ENCODE measurements at regions not wholly inside any gene's neighbourhood (a gene's known extent, or its start where the extent isn't known, plus 50 kb on each side); places are given as distances from the start of the nearest gene placed in this dataset.

GRCh38 chr18:25805939-25806338, 284.5 kb downstream of the SS18 start:
- no peak for DNase-seq

GRCh38 chr18:25805323-25805722, 285.1 kb downstream of the SS18 start:
- DNase-seq = peak; percentile 34

GRCh38 chr18:25799231-25799630, 291.2 kb downstream of the SS18 start:
- no peak for DNase-seq

DNA sequence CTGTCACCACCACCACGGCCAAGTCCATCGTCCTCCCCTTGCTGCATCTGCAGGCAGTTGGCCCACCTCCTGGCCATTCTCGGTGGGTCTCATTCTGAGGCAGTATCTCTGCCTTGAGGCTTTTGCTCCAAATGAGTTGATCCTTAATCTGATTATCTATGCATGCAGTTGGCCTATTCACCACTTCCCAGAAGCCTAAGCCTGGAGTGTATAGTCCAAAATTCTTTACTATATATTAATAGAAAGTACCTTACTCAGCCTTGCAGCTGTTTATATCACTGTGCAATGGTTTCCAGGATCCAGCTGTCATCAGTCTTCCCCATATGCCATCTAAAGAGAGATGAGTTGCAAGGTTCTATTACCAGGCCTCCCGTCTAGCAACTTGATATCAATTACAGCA, 292.4 kb downstream of the SS18 start:
- DNase-seq = no peak

GRCh38 chr18:25795213-25795612, 295.2 kb downstream of the SS18 start:
- DNase-seq = no peak

DNA sequence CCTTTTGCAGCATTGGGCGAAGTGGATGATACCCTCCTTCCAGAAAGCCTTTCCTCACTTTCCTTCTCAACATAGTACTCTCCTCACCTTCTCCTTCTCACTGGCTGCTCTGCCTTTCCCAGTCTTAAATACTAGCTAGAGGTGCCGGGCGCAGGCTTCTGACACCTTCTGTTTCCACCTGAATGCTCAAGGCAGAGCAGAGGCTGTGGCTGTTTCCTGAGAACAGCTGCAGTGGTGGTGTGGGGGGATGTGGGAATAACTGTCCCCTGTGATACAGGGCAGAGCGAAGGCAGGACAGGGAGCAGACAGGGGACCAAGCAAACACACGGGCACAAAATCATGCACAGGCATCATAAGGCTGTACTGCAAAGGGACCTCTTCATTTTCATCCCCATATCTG, 303.1 kb downstream of the SS18 start:
- DNase-seq = no peak

DNA sequence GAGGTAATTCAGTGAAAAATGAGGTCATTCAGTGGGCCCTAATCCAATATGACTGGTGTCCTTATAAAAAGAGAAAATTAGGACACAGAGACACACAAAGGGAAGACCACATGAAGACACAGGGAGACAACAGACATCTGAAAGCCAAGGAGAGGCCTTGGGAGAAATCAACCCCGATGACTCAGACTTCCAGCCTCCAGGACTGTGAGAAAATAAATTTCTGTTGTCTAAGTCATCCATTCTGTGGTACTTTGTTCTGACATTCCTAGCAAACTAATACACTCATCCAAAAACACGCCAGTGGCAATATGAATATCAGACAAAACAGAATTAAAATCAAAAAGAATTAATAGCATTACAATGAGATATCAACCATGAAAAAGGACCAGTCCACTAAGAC, 303.7 kb downstream of the SS18 start:
- DNase-seq = no peak

DNA sequence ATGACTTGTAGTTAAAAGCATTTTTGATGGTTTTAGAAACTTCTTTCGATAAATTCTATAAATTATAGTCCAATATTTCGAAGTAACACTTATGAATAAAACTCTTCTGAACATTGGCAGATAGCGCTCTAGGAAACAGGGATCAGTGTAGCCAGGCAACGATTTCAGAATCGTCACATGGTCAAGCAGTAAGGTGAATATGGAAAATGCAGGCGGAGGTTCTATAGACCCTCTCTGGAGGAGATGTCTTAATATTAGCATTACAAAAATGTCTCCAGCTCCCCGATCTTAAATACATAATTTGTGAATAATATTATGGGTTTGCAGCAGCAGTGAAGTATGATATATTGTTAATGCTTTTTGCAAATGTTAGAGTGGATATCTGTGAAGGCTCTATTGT, 310.3 kb downstream of the SS18 start:
- no peak for DNase-seq

DNA sequence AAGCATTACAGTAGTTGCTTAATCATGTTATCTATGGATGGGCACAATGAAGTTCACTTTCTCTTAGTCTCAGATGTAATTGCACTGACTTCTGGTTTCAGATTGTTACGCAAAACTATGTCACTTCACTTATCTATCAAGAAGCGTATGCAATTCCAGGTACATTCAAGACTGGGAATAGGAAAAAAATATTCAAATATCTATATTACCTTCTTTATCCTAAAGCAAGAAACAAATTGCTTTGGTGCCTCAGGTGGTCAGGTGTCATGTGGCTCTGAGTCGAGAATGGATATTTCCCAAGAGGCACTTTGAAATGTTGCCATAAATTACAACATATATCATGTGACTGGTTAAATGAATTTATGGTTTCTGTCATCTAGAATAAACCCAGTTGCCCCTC, 318.6 kb downstream of the SS18 start:
- no peak for DNase-seq

DNA sequence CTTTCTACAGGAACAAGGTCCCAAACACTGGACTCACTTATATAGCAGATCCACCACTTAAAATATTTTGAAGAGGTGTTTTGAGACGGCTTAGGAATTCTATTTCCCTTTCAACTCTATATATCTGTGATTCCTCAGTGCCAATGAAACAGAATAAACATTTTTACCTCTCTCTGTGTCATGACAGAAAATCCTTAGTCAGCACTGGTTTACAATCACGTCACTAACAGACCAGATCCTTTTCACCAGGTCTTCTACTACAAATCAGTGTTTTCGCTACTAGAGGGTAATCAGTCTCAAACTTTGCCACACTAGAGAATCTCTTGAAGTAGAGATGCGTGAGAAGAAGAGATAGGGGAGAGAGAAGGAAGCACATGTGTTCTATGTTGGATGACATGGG, 325.6 kb downstream of the SS18 start:
- no peak for DNase-seq

GRCh38 chr18:25759111-25759510, 331.3 kb downstream of the SS18 start:
- no peak for DNase-seq

DNA sequence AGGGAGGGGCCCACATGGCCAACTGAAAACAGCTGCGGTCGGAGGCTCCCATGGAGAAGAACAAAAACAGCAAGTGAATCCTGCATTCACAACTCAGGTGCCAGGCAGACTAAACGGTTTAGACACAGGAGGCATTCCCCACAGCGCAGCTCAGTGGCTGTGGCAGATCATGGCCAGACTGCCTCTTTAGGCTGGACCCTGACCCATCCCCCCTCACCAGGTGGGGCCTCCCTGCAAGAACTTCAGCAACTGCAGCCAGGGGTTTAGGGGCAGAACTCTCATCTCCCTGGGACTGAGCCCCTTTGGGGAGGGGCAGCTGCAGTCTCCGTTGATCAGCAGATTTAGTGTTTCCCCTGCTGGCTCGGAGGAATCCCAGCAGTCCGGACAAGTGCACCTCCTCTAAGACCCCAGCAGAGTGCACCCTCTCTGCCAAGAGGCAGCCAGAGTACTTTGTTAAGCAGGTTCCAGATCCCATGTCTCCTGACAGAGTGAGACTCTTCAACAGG, 346.7 kb downstream of the SS18 start:
- no peak for DNase-seq

- DNase-seq = no peak
Measured at GRCh38 chr18:25739376-25739775, 351.0 kb downstream of the SS18 start.

GRCh38 chr18:25737710-25738311, 352.6 kb downstream of the SS18 start:
- no peak for DNase-seq

GRCh38 chr18:25736516-25736915, 353.9 kb downstream of the SS18 start:
- DNase-seq = no peak

GRCh38 chr18:25735459-25735858, 355.0 kb downstream of the SS18 start:
- no peak for DNase-seq

DNA sequence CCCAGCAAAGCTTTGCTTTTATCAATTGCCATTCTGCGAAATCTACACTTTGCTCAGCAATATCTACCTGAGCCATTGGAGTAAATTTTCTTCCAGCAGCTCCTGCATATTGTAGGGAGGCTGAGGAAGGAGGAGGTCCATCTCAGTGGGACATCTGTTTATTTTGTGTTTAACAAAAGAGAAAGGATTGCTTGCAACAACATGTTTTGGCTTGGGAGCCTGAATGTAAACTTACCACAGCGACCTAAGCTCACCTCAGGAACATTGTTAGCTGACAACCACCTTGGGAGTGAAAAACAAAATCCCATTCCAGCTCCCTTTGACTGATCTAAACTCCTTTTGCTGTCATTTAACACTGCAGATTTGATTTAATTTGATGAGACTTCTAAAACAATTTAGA, 356.1 kb downstream of the SS18 start:
- no peak for DNase-seq

GRCh38 chr18:25732862-25733261, 357.6 kb downstream of the SS18 start:
- DNase-seq = no peak

GRCh38 chr18:25729072-25729471, 361.3 kb downstream of the SS18 start:
- DNase-seq = no peak

- no peak for DNase-seq
Measured at GRCh38 chr18:25727281-25727985, 363.0 kb downstream of the SS18 start.

GRCh38 chr18:25726298-25726697, 364.1 kb downstream of the SS18 start:
- no peak for DNase-seq

DNA sequence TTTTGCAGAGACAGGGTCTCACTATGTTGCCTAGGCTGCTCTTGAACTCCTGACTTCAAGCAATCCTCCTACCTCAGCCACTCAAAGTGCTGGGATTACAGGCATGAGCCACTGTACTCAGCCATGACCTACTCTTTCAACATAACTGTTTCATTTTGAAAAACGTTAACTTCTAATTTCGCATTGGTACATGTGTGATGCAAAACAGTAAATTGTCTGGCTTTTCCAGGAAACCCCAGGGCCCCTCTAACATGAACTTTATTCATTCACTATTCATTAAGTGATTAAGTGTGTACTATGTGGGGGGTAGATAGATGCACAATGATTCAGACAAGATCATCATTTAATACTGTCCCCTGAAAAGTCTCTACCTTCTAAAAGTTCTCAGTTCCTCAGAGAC, 364.9 kb downstream of the SS18 start:
- no peak for DNase-seq

GRCh38 chr18:25724997-25725396, 365.4 kb downstream of the SS18 start:
- no peak for DNase-seq

DNA sequence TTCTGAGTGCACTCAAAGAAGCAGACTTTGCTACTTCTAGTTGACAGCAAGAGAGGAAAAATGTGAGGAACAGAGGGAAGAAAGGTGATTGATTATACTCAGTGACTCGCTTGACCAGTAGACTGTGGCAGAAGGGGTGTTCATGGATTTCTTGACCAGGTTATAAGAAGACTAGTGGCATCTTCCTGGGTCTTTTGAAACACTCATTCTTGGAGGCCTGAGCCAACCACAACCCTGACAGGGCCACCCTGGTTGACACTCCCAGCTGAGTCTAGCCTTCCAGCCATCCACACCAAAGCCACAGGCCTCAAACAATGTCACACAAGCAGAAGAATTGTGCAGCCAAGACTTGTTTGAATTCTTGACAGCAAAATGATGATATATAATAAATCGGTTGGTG, 366.3 kb downstream of the SS18 start:
- DNase-seq = no peak

GRCh38 chr18:25713103-25713502, 361.1 kb upstream of the ZNF521 start:
- no peak for DNase-seq

Measured in suppressor macrophage treated with lipopolysaccharide for 4 hours (primary cell).